NCI-H345 treated with DMSO at 0.1 percent for 48 hours (cell line): ENCODE measurements at regions not wholly inside any gene's neighbourhood (a gene's known extent, or its start where the extent isn't known, plus 50 kb on each side); places are given as distances from the start of the nearest gene placed in this dataset.

Experiments
- DNase-seq: peaks from one replicate; lab custom pipeline; 2025; ENCODE audit not compliant: unreplicated experiment; lab: John Stamatoyannopoulos, UW

DNA sequence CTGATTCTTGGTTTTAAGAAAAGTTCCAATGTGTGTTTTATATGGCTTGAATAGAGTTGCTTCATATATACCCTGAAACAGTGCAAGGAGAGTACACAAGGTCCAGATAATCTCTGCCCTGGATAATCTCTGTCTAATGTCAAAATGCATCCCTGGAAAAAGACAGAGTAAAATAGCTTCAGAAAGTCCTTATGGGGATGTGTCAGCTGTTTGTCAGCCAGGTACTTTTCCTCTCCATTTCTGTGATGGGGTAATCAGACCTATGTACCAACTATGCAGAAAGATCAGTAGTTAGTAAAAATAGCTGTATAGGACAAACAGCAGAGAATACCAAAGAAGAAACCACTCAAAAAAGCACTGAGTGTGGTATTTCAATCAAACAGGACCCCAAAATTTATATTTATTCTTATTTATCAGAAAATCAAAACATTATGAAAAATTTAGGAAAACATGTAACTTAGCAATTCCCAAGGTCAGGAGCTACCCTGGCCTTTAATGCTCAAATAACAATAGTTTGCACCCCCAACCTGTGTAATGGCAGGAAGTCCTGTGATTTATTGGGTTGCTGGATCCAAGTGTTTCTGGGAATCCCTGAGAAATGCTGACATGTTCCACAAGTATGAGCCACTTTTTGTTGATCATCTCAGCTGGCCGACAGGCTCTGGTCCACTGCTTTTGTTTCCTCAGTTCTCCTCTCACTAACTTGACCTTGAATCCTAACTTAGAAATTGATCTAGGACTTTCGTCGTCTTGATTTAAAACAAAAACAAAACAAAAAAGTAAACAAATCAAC, 69.6 kb downstream of the MDH1 start:
- no peak for DNase-seq

DNA sequence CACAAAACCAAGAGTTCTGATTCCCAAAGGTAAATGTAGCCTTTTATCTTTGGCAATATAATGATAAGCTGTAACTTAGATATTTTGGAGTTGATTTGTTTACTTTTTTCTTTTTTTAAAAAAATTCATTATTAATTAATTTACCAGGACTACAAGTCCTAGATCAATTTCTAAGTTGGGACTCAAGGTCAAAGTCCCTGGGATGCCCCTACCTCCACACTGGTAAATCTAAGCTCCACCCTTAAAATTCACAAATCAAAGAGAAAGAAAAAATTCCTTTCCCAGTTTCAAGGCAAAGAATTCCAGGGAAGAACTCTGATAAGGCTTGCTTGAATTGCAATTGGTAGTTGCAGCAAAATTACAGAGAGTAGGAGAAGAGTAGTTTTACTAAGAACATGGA, 71.3 kb downstream of the MDH1 start:
- no peak for DNase-seq

DNA sequence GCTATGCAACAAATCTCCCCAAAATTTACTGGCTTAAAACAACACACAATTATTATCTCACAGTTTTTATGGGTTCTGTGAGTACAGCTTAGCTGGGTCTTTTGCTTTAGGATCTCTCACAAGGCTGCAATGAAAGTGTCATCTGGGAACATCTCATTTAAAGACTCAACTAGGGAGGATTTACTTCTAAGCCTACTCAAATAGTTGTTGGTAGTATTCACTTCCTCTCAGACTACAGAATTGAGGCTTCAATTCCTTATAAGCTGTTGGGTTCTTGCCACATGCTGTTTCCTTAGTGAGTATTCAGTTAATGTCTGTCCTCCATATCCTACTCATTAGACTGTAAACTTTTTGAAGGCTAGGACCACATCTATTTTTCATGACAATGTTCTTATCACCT, 72.3 kb downstream of the MDH1 start:
- no peak for DNase-seq

DNA sequence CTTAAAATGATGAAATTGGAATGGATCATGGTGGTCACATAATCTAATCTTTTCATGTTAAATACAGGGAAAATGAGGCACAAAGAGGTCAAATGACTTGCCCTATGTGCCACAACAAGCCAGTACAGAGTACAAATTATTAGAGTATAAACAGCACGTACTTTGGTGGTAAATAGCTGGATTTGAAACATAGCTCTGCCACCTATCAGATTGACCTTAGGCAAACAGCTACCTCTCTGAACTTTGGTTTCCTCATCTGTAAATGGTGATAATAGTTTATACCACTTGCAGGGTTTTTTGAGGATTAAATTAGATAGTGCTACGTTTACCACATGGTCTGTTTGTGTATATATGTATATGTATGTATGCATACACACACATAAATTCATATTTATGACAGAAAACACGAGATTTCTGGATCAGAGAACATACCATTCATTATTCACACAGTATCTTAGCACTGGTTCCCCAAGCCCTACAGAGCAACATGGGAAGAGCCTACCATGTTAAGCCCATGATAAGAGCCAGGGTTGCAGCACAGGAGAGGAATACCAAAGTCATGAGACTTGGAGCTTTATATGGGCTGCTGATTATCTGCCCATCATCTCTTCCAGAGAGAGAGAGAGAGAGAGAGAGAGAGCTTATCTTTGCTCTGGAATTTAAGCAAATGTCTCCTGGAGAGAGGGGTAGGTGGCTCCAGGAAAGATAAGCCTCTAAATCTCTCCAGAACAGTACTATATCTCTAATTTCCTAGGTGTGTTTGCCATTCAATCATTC, 73.5 kb downstream of the MDH1 start:
- DNase-seq, result no peak

DNA sequence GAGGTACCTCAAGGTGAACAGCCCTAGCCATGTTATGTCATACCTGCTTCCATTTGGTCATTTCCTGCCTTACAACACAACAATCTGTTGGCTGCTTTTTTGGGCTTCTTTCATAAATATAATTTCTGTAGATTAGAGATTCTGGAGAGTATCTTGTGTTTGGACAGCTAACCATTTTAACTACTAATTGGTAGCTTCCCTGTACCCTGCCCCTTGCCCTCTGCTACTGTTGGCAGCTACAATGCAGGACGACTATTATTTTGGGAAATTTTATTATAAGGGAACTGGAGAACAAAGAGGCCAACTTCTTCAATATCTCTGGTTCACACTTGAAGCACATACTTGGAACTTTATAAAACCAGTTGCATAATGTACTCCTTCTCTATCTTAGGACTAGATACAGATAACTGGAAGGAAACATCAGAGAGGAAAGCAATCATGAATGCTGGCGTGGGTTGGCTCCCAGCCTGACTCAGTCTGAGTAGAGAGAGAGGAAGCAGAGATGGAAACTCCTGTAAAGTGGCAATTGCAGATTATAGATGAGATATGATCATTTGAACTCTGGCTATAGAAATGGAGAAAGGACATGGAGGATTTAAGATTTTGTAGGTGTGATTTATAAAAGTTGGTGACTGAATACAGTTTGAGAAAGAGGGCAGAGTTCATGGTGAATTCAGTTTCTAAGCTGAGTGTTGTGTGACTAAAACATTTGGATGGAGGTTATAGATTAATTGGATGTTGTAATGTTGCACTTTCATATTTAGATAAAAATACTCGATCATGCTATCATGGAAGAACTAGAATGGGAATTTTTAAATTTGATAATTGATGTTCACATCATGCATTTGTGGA, 74.5 kb downstream of the MDH1 start:
- DNase-seq, result no peak

DNA sequence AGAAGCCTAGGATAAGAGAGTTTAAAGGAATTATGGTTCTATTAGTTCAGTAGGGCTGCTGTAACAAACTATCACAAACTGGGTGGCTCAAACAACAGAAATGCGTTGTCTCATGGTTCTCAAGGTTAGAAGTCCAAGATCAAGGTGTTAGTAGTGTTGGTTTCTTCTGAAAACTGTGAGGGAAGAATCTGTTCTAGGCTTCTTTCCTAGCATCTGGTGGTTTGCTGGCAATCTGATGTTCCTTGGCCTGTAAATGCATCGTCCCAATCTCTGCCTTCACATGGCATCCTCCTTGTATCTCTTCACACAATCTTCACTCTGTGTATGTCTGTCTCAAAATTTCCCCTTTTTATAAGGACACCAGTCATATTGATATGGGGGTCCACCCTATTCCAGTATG, 76.3 kb downstream of the MDH1 start:
- no peak for DNase-seq

DNA sequence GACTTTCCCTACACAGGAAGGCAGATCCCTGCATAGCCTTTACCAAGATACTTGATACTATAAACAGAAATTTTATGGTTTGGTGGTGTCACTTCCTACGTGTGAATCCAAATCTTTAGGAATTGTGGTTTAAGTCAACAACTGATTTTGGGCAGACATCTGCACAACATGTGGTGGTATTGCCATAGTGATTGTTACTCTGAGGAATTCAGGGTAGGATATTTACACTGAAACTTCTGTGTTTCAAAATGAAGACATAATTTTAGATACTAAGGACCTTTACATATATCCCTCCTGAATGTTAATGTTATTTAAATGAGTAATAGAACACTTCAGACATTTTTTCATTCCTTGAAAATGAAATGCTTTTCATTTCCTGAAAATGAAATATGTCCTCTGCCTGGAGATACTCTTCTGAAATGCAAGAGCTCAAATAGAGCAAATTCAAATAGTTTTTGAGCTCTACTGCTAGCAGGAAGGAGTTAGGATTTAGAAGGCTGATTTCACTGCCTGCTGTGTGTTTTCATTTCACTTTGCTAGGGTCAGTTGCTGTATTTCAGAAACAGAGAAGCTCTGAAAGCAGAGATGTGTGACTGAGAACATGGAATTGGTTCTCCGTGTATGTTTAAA, 77.2 kb downstream of the MDH1 start:
- no peak for DNase-seq

DNA sequence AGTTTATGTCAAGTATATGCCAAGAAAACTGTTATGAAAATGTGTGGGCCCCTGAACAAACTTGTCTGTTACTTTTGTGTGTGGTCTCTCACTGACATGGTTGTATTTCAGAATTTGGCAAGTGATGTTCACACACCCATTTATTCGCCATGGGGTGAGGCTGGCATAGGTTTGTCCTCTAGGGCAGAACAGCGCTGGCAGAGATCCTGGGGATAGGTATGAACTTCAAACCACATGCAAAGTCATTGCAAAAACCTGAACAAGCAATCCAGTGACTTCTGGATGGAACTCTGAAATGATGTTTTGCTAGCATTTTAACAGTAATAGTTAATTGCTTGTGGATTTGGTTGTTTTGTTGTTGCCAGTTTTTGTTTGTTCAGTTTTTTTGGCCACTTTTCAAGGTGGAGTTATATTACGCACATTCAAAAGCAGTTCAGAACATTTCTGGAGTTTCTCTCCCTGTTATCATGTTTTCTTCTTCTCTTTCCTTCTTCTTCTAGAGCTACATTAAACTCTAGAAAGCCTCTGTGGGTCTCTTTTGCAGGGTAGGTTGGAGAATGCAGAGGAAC, 78.5 kb downstream of the MDH1 start:
- DNase-seq, result no peak

DNA sequence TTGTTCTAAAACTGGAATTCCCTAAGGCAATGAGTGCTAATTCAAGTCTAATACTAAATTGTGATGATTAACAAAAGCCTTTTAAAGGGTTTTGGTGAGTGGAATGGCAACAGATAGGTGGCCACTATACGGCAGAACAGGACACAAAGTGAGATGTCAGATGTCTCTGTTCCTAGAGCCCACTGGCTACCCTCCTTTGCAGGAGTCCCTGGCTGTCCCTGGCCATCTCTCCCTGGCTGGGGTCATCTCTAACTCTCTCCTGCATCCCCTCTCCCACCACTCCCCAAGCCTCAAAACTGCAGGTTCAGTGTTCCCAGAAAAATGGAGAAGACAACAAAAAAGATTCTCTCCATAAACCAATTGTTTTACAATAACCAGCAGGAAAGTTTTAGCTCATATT, 79.2 kb downstream of the MDH1 start:
- no peak for DNase-seq

DNA sequence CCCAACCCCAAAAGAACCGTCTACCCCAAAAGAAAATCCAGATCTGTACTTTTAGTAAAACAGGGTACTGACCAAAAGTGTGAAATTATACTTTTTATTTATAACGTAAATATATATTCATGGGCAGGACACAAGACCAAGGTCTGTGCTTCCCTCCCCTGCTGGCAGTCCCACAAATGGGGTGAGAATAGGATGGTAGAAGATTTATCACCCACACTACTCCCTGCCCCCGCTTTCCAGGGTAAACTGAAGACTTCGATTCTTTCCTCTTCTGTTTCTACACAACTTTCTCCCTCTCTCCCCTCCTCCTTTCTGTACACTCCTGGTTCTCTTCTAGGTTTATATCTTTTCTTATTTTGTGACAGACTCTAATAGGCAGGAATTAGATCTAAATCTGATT, 79.7 kb downstream of the MDH1 start:
- no peak for DNase-seq

DNA sequence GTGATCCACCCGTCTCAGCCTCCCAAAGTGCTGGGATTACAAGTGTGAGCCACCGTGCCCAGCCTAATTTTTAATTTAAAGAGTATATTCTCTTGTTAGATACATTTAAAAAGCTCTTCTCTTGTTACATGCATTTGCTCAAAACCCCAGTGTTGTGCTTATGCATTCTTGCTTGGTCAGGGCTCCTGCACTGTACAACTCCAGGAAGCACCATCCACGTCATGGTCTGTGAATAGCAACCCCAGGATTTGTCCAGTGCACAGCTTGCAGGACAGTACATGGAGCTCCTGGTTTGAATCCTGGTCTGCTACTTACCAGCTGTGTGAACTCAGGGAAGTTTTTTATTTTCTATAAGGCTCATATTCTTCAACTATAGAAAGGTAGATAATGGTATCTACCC, 80.8 kb downstream of the MDH1 start:
- DNase-seq, result no peak

DNA sequence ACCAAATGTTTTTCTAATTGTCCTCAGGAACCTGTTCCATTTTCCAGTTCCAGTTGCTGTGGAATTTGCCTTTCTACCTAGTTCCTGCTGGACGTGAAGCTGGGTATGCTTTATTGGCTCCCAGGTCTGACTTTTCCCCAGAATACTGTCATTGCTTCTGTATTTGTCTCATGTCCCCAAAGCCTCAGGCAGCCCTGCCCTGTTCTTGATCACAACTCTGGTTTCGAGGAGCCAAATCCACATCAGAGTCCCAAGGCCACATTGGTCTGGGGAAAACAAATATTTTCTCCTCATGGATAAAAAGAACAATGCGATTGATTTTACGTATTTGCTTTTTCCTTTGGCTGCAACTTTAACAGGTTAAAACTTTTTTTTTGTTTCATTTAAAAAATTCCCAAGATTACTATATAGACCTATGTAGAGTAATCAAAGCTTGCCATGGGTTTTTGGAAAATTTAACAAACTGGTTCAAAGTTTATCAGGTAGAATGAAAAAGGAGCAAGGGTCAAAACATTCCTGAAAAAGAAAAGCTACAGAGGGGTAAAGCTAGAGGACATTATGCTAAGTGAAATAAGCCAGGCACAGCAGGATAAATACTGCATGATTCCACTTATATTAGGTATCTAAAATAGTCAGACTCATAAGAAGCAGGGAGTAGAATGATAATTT, 85.2 kb downstream of the MDH1 start:
- DNase-seq, result no peak

DNA sequence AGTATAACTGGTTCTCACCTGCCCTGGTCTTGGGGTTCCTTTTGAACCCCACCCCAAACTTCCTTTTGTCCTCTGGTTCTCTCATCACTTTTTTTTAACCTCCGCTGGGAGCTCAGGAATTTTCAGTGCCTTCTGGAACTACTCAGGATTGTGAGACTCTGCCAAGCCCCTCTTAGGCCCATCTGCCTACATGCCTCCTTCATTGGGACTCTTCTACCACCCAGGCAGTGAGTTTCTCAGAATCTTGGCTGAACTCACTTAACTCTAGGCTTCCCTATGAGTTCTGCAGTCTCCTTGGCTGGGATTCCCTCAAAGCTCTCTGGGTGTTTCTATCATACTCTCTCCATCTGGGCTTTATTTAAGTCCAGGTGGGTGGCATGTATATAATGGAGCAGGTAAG, 86.3 kb downstream of the MDH1 start:
- DNase-seq, result no peak

DNA sequence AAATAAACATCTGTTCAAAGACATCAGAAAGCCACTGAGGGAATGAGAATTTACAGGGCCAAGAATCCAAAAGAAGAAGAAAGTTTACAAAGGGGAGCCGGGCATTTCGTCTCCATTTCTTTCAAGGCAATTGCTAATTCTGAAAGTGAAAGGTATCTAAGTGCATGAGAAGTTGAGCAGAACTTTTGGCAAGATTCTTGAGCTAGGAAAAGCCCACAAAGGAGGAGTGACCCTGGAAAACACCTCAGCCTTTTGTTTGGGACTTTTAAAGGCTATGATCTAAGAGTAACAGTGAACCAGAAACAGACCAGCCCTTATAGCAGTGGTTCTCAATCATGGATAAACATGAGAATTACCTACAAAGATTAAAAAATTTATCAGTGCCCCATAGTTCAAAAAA, 87.4 kb downstream of the MDH1 start:
- no peak for DNase-seq

DNA sequence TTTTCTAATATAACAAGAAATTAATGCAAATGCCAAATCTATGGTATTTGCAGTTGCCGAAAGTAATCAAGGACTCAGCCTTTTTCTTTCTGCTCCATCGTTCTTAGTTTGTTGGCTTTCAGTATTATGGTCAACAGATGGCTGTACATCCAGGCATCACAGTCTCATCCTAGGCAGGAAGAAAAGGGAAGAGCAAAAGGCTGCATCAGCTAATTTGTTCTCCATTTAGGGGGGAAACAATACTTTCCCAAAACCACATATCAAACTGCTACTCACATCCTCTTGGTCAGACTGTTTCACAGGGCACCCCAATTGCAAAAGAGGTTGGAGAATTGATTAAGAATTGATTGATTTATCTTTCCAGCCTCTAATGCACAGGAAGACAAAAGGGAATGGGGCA, 89.3 kb downstream of the MDH1 start:
- no peak for DNase-seq

DNA sequence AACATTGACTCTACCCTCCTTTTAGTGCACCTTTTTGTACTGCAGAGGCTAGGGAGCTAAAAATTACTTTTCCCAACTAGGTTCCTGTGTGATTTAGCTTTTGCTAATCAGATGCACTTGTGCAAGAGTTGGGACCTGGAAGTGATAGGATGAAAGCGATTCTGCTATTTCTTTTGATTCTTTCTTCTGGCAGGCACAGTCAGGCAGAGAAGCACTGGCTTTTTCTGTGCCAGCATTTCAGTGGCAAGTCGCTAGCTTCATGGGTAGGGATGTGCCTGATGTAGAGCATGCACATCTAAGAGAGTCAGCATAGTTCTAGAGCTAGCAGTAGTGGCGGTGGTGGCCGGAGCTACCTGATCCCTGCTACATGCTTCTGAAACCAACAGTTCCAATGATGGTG, 89.8 kb downstream of the MDH1 start:
- no peak for DNase-seq

DNA sequence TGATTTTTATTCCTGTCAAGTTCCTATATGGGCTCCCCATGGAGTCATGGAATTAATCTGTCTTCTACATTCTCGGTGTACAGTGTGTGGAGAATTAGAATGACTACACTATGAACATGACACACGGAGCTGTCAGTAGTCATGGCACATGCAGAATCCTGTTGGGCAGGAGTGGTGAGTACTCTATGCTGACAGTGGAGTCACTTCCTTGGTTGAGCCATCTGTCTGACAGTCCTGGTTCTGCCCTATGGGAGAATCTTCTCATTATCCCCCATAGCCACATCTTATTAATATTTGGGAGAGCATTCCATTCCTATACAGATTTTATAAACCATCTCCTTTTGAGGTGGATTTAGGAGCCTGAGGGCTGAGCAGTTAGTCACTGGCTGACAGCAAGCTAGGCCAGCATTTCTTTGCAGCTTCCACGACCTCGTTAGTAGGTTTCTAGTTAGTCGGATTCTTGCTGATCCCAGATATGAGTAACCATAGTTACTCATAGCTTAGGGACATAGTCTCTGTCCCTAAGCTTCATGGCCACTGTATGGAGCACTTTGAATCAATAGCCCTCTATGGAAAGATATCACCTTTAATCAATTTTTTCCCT, 90.6 kb downstream of the MDH1 start:
- no peak for DNase-seq

DNA sequence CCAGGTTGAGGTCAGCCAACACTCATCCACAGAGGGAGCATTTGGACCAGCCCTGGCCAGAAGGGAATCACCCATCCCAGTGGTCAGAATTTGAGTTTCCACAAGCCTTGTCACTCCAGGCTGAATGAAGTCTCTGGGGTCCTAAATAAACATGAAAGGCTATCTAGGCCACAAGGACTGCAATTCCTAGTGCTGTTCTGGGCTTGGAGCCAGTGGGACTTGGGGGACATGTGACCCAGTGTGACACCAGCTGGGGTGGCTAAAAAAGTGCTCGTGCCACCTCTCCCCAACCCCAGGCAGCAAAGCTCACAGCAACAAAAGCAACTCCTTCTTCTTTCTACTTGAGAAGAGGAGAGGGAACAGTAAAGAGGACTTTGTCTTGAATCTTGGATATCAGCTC, 91.7 kb downstream of the MDH1 start:
- no peak for DNase-seq

DNA sequence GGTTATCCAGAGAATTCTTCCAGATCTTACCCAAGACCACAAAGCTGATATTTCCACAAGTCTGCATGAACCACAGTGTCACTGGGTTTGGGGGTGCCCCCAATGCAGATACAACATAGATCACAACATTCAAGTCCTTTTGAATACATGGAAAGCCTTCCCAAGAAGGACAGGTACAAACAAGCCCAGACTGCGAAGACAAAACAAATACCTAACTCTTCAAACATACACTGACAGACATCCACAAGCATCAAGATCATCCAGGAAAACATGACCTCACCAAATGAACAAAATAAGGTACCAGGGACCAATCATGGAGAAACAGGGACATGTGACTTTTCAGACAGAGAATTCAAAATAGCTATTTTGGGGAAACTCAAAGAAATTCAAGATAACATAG, 93.1 kb downstream of the MDH1 start:
- no peak for DNase-seq

DNA sequence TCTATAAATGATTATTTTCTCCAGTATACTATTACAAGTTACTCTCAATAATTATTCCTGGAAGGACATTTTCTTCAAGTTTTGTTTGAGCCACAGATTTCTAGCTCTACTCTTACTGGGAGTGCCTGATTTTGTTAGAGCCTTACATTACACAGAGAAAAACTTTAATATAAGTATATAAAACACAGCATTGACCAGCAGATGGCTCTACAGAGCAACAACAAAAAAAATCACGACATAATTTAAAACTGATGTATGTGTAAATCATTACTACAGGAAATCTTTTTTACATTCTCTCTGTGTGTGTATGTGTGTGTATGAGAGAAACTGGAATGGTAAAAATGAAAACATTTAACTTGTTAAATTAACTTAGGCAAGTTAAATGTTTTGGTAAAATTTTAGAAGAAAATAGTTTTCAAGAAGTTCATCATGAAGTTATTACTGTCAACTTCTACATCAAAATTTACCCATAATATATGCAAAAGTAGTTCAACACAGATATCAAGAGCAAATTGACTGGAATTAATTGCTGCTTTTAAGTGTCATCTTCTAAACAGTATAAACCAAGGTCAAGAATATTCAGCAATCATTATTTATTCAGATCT, 103.3 kb downstream of the MDH1 start:
- peak; percentile 2 for DNase-seq
